Body of pancreas (tissue), 4 donors: ENCODE measurements at regions not wholly inside any gene's neighbourhood (a gene's known extent, or its start where the extent isn't known, plus 50 kb on each side); places are given as distances from the start of the nearest gene placed in this dataset.

Source experiments
- ATAC-seq: fragments of 150-250 bp; one replicate; pipeline ENCODE4 v1.9.1; 2016
- DNase-seq, 4 donors: peaks; one replicate each; pipeline ENCODE4 v3.0.0-alpha.2; 2019
- H3K27ac ChIP-seq, 4 donors: fragments of 200-600 bp; sonication (generic); 1 replicate in 3 of 4; 2 replicates in 1 of 4; pipeline versions ENCODE4 v1.5.1 to v1.6.1; 2016 to 2019; ENCODE audit warnings: mild to moderate bottlenecking in 1 of 4, mixed read lengths in 1 of 4, moderate library complexity in 1 of 4
- H3K27me3 ChIP-seq, 2 donors: fragments of 200-600 bp; sonication (generic); one replicate each; pipeline ENCODE4 v1.6.0; 2016; ENCODE audit warnings: mild to moderate bottlenecking in 1 of 2
- H3K36me3 ChIP-seq, 2 donors: fragments of 200-600 bp; sonication (generic); replicated peaks in 1 of 2; 2 replicates each; pipeline ENCODE4 v1.5.1; 2016; ENCODE audit warnings: low read depth in 2 of 2; ENCODE audit not compliant: insufficient read depth in 1 of 2
- H3K4me1 ChIP-seq: fragments of 200-600 bp; sonication (generic); one replicate; pipeline ENCODE4 v1.6.0; 2016
- H3K4me3 ChIP-seq, 2 donors: fragments of 200-600 bp; sonication (generic); 1 replicate in 1 of 2; 2 replicates in 1 of 2; pipeline ENCODE4 v1.5.1; 2016 to 2019
- H3K9me3 ChIP-seq, 3 donors: fragments of 200-600 bp; sonication (generic); 1 replicate in 2 of 3; 2 replicates in 1 of 3; pipeline ENCODE4 v1.5.1; 2016
- CTCF ChIP-seq, 7 experiments: fragments of 450-650 bp in 4 of 7; fragments of 200-600 bp in 3 of 7; sonication (generic) in 3 of 7; IDR thresholded peaks; one replicate each; pipeline ENCODE4 v1.5.1; 2016 to 2019; ENCODE audit warnings: antibody characterized with exemption in 7 of 7
- POLR2A ChIP-seq, 3 donors: fragments of 450-650 bp; IDR thresholded peaks; one replicate each; pipeline ENCODE4 v1.6.1; 2016; ENCODE audit warnings: antibody characterized with exemption in 3 of 3, mild to moderate bottlenecking in 2 of 3
- WGBS, 2 donors: methylation state at CpG; one replicate each; pipeline ENCODE4 v1.1.5; 2017; 5-methylcytosine and 5-hydroxymethylcytosine counted together
- intact Hi-C: fragments of 100-400 bp; cut with DNase I; formaldehyde crosslinking; loops from one replicate; pipeline ENCODE4 v1.15.1; 2023

- no peak overlapping the region for H3K27ac ChIP-seq
- H3K4me3 ChIP-seq = no peak overlapping the region
- DNase-seq (peak in 1 of 4 donors; percentile 6), ATAC-seq (no peak)
- H3K9me3 ChIP-seq = no peaks in the 10 kb centered on the region
- H3K4me1 ChIP-seq = no peaks in the 10 kb centered on the region
- no peaks in the 10 kb centered on the region for H3K27me3 ChIP-seq
- H3K36me3 ChIP-seq = no peaks in the 10 kb centered on the region
- TF ChIP-seq CTCF (IDR thresholded peaks at IDR 0.05) (no peak), POLR2A (IDR thresholded peaks at IDR 0.05) (no peak)
- intact Hi-C loops = no loop called here
- WGBS, 2 donors = 58 to 64% methylated on average over 5 of the region's 5 CpGs
These were observed 354.1 kb downstream of the RFPL4B start for GRCh38 chr6:112701201-112701600.

- WGBS, 2 donors = 45 to 53% methylated on average over 2 of the region's 2 CpGs
- intact Hi-C loops = no loop called here
These were observed 363.6 kb downstream of the RFPL4B start for GRCh38 chr6:112710710-112711109.

GRCh38 chr6:112713402-112713801 is 366.3 kb downstream of the RFPL4B start:
- no peak for ATAC-seq
- intact Hi-C loops = no loop called here

More at GRCh38 chr6:112710710-112711109, 363.6 kb downstream of the RFPL4B start:
- DNase-seq = no peak
- no peak overlapping the region for H3K27ac ChIP-seq
- no peaks in the 10 kb centered on the region for H3K36me3 ChIP-seq
- no peaks in the 10 kb centered on the region for H3K9me3 ChIP-seq
- H3K4me1 ChIP-seq = no peaks in the 10 kb centered on the region
- no peak overlapping the region for H3K4me3 ChIP-seq
- ATAC-seq = no peak
- no peaks in the 10 kb centered on the region for H3K27me3 ChIP-seq
- no peak for TF ChIP-seq CTCF (IDR thresholded peaks at IDR 0.05)
- no peak for TF ChIP-seq POLR2A (IDR thresholded peaks at IDR 0.05)

GRCh38 chr6:112717401-112717800 is 370.3 kb downstream of the RFPL4B start:
- no peak for DNase-seq
- no peak for ATAC-seq
- WGBS, 2 donors = 53 to 54% methylated on average over 3 of the region's 3 CpGs
- intact Hi-C loops = no loop called here
- no peak overlapping the region for H3K27ac ChIP-seq
- H3K27me3 ChIP-seq = no peaks in the 10 kb centered on the region
- H3K4me3 ChIP-seq = no peak overlapping the region
- H3K4me1 ChIP-seq = no peaks in the 10 kb centered on the region
- TF ChIP-seq CTCF (IDR thresholded peaks at IDR 0.05) (no peak), POLR2A (IDR thresholded peaks at IDR 0.05) (no peak)
- no peaks in the 10 kb centered on the region for H3K36me3 ChIP-seq
- no peaks in the 10 kb centered on the region for H3K9me3 ChIP-seq

More at GRCh38 chr6:112713402-112713801, 366.3 kb downstream of the RFPL4B start:
- Histone ChIP-seq H3K27me3 (no peaks in the 10 kb centered on the region), H3K4me3 (no peak overlapping the region), H3K27ac (no peak overlapping the region), H3K4me1 (no peaks in the 10 kb centered on the region), H3K36me3 (no peaks in the 10 kb centered on the region), H3K9me3 (no peaks in the 10 kb centered on the region)
- WGBS, 2 donors = 69 to 73% methylated on average over 2 of the region's 2 CpGs
- DNase-seq = no peak
- TF ChIP-seq POLR2A (IDR thresholded peaks at IDR 0.05) = no peak

GRCh38 chr6:112717856-112718255 is 370.7 kb downstream of the RFPL4B start:
- no peak for DNase-seq
- Histone ChIP-seq H3K4me1 (no peaks in the 10 kb centered on the region), H3K27me3 (no peaks in the 10 kb centered on the region), H3K4me3 (no peak overlapping the region), H3K36me3 (no peaks in the 10 kb centered on the region), H3K27ac (no peak overlapping the region), H3K9me3 (no peaks in the 10 kb centered on the region)
- intact Hi-C loops = no loop called here
- 45 to 50% methylated on average over 2 of the region's 2 CpGs for WGBS, 2 donors
- no peak for TF ChIP-seq CTCF (IDR thresholded peaks at IDR 0.05)
- no peak for TF ChIP-seq POLR2A (IDR thresholded peaks at IDR 0.05)
- ATAC-seq = no peak
